ENCODE measurements at regions not wholly inside any gene's neighbourhood (a gene's known extent, or its start where the extent isn't known, plus 50 kb on each side); places are given as distances from the start of the nearest gene placed in this dataset.
"Not testable (repeated sequence)": the region's sequence is repeated elsewhere in the genome, so short reads cannot be mapped to it uniquely, and the experiment has no call there.

DNA sequence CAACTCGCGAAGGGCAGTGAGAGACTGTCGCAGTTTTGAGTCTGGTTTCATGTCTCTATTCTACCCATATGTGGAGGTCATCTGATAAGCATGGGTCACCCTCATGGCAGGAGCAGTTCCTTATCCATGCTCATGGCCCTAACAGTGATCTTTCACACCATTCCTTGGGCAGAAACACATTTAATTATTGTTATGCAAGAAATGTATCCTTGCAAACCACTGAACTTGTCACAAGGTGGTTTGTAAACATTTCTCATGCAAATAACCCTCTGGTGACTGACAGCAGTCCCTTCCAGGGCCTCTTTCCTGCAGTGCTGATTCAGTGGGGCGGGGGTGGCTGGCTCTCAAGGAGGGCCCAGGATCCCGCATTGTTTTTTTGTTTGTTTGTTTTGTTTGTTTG lies 421.4 kb upstream of the RUNX1 start:
- no peak for DNase-seq (ENCODE audit: low spot score)

DNA sequence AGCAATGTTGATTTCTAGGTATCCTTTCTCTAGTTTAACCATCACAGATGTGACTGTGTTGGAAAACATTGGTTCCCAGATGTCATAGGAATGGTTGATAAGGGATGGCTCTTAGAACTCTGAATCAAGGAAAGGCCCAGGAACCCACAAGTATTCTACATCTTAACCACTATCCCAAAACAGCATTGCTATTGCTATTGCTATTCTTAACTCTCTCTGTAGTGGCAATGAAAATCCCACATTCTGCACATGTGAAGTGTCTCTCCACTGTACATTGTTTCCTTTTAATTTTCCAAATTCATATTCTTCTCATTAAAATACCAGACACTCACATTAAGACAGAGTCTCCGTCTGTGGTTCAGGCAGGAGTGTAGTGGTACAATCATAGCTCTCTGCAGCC lies 420.4 kb upstream of the RUNX1 start:
- DNase-seq (ENCODE audit: low spot score): no peak

DNA sequence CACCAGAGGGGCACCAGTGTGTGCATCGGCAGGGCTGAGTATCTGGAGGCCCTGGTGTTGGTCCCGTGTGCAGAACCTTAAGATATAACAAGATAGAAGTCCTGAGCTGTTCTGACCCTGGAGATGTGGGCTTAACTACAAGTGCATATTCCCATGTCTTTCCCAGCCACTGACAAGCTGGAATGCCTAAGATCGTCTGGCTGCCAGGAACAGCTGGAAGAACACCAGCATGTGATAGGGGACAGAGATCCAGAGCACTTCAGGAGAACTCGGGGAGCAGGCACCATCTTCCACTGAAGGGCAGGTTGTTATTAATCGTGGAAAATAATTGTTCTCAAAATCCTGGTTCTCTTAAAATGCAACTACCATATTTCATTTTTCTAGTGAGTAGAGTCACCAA lies 419.9 kb upstream of the RUNX1 start:
- no peak for DNase-seq (ENCODE audit: low spot score)

DNA sequence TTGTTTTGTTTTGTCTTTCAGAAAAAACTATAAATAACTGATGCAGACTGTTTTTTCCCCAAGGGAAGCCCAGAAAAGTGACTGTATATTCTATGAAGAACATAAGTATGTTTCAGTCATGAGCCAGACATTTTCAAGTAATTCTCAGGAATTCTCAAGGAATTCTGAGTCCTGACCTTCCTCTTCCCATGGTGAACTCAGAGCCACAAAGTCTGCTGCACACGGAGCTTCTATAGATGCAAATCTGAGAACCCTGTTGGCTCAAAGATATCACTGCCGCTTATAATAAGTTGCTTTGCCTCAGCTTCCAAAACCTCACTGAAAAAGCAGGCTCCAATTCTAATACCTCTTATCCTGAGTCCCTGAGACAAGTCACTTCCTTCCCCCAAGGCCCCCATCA lies 418.5 kb upstream of the RUNX1 start:
- DNase-seq (ENCODE audit: low spot score): no peak

DNA sequence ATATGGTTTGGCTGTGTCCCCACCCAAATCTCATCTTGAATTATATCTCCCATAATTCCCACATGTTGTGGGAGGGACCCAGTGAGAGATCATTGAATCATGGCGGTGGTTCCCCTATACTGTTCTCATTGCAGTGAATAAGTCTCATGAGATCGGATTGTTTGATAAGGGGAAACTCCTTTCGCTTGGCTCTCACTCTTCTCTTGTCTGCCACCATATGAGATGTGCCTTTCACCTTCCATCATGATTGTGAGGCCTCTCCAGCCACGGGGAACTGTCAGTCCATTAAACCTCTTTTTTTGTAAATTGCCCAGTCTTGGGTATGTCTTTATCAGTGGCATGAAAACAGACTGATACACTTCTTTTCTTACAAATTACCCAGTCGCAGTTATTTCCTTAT lies 417.6 kb upstream of the RUNX1 start:
- not testable (repeated sequence) for DNase-seq (ENCODE audit: low spot score)

DNA sequence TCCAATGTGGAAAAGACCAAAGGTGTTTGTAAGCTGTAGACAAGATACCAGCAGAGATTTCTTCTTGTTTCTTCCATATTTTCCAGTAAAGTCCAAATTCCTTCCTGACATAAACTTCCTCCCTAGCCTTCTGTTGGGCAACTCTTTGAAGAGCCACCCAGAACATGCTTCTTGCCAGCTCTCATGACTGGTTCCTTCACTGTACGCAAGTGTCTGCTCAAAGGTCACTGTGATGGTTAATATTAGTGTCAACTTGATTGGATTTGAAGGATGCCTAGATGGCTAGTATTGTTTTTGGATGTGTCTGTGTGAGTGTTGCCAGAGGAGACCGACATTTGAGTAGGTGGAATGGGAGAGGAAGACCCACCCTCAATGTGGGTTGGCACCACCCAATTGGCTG lies 416.6 kb upstream of the RUNX1 start:
- DNase-seq (ENCODE audit: low spot score): no peak

DNA sequence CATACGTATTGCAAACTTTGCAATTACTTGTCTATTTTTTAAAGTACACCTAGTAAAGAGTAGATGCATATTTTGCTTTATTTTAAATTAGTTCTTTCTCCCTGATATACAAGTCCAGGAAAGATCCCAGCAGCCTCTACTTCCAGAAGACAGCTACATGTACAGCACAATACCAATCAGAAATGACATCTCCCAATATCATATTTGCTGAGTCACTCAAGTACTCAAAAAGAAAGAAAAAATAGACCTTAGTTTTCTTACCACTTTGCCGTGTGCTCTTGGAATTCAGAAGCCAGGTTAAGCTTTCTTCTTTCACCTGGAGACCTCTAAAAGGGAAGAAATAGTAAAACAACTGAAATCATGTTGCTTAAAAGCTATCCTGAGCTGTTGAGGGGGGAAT lies 412.6 kb upstream of the RUNX1 start:
- no peak for DNase-seq (ENCODE audit: low spot score)

DNA sequence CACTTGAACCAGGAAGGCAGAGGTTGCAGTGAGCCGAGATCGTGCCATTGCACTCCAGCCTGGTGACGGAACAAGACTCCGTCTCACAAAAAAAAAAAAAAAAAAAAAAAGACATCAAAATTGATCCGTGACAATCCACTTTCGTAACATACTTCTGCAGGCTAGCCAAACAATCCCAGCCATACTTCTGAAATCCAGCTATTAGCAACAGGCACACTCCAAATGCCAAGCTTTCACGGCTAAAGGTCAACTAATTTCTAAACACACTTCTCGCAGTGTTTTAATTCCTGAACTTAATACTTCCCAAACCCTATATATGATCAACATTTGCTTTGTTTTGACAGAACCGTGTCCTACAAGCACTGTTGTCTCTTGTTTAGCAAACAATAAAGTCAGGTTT lies 411.3 kb upstream of the RUNX1 start:
- DNase-seq (ENCODE audit: low spot score): no peak

DNA sequence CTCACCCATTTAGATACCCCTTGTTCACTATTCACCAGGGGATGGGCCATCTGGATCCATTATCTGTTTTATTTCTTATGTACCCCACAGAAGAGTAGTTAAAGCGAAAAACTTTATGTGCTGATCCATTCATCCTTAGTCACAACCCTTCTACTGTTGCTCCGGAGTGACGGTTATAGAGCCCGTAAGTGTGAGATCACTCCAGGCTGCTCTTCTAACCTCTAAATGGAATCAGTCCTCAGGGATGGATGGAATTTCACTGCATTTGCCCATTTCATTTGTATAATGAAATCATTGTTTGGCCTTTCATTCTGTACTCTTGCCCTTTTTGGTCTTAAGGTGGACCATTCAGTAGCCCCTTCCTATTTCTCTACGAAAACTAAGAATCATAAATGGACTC lies 409.3 kb upstream of the RUNX1 start:
- no peak for DNase-seq (ENCODE audit: low spot score)

DNA sequence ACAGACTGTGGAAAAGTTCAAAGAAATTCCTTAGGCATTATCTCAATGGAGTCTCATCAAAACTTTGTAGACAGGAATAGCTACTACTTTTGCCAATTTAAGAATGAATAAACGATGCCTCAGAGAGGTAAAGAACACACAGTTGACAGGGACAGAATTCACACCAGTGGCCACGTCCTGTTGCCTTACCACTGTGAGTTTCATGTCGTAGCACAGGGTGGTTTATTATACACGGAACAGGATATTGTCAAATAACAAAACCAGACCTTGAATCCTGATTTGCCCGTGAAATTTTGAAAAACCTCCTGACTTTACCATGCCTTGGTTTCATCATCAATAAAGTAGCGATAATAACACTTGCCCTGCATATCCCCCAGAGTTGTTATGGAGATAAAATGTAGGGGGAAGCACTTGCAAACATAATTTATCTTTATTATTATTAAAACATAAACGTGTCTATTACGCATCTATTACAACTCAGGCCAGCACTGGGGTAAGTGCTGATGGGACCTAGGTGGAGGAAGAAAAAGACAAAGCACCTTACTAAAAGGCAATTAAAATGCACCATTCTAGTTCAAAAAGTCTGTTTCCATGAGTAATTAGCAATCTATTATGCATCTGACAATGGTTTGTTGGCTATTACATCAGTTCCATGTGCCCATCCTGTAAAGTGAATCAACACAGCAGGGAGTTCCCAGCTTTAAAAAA lies 408.1 kb upstream of the RUNX1 start:
- no peak for DNase-seq (ENCODE audit: low spot score)

DNA sequence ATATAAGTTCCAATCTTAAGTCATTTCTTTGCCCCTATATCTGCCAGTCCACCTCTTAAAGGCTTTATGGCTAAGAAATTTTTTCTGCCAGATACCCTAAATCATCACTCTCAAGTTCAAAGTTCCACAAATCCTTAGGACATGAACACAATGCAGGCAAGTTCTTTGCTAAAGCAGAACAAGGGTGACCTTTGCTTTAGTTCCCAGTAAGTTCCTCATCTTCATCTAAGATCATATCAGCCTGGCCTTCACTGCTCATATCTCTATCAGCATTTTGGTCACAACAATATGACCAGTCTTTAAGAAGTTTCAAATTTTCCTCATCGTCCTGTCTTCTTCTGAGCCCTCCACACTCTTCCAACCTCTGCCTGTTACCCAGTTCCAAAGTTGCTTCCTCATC lies 402.2 kb upstream of the RUNX1 start:
- DNase-seq (ENCODE audit: low spot score): no peak

DNA sequence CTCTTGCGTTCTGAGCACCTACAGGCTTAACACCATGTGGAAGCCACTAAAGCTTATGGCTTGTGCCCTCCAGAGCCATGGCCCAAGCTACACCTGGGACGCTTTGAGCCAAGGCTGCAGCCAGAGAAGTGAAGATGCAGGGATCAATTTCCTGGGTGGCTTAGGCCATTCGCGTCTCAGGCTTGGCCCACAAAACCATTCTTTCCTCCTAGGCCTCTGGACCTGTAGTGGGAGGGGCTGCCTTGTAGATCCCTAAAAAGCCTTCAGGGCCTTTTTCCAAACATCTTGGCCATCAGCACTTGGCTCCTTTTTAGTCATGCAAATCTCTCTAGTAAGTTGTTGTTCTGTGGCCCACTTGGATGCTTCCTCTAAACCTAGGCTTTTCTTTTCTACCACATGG lies 401.7 kb upstream of the RUNX1 start:
- DNase-seq (ENCODE audit: low spot score): no peak

DNA sequence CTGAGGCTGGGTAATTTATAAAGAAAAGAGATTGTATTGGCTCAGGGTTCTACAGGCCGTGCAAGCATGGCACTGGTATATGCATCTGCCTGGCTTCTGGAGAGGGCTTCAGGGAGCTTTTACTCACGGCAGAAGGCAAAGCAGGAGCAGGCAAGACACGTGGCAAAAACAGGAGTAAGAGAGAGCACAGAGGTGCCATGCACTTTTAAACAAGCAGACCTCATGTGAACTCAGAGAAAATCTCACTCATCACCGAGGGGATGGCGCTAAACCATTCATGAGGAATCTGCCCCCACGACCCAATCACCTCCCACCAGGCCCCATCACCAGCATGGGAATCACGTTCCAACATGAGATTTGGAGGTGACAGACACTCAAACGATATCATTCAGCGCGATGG lies 400.7 kb upstream of the RUNX1 start:
- no peak for DNase-seq (ENCODE audit: low spot score)

DNA sequence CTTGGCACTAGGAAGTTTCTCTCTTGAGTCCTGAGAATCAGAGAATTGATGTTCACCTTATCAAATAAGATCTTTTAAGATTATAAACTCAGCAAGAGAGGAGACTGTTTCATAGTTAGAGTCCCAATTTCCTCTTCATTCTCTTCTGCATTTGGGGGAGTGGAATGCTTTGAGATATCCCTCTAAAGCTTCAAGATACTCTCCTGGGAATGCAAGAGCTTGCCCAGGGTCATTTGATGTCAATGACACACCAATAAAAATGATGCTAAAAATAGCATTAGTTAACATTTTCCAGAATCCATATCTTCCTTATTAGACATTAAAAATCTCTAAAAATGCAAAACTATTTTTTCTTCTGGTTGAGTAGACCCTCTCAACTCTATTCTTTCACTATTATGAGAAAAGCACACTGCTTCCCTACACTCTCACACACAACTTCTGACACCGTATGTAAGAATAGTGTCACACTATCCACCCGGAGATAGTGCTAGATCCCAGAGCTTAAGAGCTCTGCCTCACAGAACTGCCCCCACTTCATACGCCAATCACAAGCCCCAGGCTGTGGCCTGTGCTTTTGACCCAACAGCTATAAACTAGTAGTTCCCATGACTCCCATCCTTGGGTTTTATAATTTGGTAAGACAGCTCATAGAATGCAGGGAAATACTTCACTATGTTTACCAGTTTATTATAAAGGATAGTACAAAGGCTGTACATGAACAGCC lies 399.9 kb upstream of the RUNX1 start:
- DNase-seq (ENCODE audit: low spot score): no peak

DNA sequence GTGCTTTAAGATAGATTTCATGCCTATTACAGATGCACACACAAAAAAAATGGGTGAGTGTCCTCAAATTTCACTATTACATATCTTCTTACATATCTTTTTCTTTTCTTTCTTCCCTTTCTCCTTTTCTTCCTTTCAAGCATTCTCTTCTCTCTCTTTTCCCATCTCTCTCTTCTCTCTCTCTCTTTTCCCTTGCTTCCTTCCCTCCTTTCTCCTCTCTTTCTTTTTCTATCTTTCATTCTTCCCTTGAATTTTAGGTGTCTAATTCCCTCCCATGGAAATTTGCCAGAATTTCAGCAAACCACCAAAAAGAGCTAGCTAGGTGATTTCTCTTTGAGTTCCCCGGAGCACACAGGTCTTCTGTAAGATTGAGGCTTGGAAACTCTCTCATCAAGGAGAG lies 395.3 kb upstream of the RUNX1 start:
- no peak for DNase-seq (ENCODE audit: low spot score)

DNA sequence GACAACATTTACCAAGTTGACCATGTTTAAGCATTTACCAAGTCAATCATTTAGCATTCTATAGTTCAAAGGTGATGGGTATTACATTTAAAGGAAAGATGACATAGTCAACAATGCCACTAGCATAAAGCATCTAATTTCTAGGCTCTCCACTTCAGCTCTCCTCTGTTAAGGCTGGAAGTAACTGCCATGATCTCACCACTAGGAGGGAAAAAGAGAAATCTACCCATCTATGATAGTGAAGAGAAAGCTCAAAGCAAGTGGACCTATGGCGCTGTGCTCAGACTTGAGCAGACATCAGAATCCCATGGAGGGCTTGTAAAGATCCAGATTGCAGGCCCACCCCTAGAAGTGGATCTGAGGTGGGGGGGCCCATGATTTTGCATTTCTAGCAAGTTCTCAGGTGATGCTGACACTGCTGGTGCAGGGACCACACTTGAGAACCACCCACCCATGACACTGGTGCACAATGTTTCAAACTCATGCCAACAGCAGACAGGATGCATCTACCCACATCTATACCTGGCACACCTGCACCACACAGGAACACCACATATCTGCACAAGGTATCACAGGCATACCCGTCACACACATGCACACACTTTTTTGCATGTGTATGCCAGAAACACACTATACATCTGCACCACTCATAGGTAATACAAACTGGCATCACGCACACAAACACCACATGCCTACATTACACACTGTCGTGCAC lies 392.9 kb upstream of the RUNX1 start:
- DNase-seq (ENCODE audit: low spot score): no peak

DNA sequence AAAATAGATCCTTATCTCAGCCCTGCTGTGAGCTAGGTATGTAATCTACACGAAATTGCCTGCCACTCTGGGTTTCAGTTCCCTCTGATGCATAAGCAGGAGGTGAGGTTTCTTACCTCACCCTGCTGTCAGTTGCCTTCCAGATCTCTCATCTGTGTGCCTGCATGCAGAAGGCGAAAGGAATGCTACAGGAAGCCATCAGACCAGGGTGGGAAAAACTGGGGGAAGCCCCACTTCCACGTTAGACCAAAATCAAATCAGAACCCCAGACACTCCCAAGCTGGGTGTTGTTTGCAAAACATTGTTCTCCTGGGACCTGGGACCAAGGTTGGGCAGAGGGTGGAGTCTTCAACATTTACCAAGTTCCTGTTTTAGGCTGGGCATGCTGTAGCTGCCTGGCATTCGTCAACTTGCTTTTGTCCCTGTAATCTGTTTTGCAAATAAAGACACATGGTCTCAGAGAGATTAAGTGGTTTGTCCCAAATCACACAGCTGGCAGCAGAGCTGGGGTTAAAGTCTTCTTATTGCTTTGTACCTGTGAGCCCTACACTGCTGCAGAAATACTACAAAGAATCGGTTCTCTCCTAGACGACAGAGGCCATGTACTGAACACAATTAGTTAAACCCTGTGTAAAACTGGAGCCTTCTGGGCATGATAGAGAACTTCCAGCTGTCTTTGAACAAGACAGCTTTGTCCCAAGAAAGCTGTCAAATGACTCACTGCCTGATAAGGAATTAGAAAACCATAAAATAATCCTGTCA lies 389.7 kb upstream of the RUNX1 start:
- DNase-seq (ENCODE audit: low spot score): no peak

DNA sequence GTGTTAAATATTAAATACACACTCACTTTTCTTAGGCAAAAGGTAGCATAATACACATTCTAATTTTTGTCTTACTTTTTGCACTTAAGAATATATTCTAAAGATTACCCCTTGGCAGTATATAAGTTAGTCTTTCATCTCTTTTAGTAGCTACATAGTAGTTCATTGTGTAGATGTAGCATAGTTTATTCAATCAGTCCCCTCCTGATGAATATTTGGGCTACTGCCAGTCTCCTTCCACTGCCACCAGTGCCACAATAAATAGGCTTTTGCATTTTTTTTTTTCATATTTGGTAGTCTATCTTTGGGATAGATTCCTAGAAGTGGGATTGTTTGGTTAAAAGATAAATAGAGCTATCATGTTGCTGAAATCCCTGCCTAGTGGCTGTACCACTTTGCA lies 388.8 kb upstream of the RUNX1 start:
- DNase-seq (ENCODE audit: low spot score): no peak

DNA sequence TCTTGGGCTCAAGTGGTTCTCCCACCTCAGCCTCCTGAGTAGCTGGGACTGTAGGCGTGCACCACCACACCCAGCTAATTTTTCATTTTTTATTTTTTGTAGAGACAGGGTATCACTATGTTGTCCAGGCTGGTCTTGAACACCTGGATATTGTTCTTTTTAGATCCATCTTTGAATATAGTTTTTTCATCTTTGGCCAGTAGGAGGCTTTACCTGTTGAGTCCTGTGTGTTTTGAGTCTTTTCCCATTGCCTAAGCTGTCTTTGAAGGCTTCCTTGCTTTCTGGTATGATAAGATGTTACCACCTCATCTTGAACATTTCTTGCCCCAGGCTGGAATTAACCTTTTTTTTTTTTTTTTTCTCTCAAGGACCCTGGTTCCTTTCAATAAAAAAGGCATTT lies 387.8 kb upstream of the RUNX1 start:
- DNase-seq (ENCODE audit: low spot score): no peak

DNA sequence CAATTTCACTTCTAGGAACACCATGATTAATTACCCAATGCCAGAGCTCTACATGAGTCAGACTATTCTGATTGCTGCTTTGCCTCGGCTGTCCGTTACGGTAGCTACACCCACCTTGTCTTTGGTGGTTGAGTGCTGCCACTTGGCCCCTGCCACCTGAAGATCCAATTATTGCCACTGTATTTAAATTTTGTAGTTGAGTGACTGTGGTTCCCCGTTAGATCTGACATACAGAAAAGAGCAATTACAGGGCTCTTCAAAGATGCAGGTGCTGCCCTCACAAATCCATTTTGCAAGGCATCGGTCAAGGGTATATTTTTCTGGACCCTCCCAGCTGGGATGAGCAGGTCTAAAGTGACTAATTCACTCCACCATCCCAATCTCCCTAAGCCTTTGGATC lies 383.5 kb upstream of the RUNX1 start:
- not testable (repeated sequence) for DNase-seq (ENCODE audit: low spot score)

DNA sequence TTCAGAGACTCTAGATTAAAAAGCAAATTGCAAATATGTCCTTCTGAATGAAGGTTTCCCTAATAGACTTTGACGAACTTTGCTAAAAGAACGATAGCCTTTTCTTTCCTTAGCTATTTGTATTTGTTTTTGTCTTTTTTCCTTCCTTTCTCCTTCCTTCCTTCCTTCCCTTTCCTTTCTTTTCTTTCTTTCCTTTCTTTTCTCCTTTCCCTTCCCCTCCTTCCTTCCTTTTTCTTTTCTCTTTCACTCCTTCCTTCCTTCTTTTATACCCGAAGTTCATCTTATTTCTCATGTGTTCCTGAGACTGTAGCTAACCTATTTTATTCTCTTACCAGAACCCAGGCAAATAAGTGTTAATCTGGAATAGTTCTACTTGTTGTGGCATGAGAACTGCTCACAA lies 381.2 kb upstream of the RUNX1 start:
- DNase-seq (ENCODE audit: low spot score): no peak

DNA sequence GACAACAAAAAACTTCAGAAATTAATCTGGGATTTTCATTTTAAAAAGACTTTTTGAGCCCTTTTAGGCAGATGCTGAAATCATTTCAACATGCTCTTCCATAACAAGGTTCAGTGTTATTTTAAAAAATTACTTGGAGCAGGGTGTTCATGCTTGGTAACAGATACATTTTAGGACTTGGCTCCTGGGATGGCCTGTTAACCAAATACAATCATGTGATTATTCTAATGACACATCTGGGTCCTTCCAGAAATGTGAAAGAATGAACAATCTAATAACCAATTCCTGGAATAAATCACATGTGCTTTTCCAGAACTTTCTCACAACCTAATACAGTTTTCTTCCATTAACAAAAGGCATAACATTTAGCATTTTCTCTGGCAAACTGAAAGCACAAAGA lies 379.8 kb upstream of the RUNX1 start:
- no peak for DNase-seq (ENCODE audit: low spot score)

DNA sequence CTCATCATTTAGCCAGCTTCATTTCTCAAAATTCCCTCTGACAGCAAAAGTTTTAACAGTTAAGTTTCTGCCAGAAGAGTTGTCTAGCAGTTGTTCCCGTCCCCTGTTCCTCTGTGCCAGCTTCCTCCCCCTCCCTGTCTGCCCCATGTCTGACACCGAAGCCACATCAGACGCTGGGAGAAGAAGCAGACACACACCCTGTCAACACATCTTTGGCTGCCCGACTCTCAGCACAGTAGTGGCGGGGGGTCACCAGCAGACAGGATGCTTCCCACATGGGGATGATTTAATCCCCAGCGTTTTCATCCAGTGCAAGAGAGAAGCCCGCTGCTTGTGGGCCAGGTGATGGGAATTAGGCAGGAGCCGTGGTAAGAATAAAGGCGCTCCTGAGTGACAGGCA lies 379.4 kb upstream of the RUNX1 start:
- DNase-seq (ENCODE audit: low spot score): peak; percentile 28
